ENCODE measurements at regions not wholly inside any gene's neighbourhood (a gene's known extent, or its start where the extent isn't known, plus 50 kb on each side); places are given as distances from the start of the nearest gene placed in this dataset.

- no peak for DNase-seq
Measured at GRCh38 chr2:81303321-81303720, 998.8 kb upstream of the LRRTM1 start.

- no peak for DNase-seq
Measured at GRCh38 chr2:81299841-81300240, 995.3 kb upstream of the LRRTM1 start.

GRCh38 chr2:81290846-81291245 lies 986.3 kb upstream of the LRRTM1 start:
- DNase-seq: no peak

GRCh38 chr2:81283081-81283480 lies 978.5 kb upstream of the LRRTM1 start:
- DNase-seq: peak; percentile 0

- DNase-seq: no peak
Measured at GRCh38 chr2:81282151-81282769, 977.7 kb upstream of the LRRTM1 start.

- DNase-seq: no peak
Measured at GRCh38 chr2:81276595-81276994, 972.0 kb upstream of the LRRTM1 start.

GRCh38 chr2:81266106-81266505 lies 961.6 kb upstream of the LRRTM1 start:
- peak; percentile 10 for DNase-seq

- DNase-seq: no peak
Measured at GRCh38 chr2:81263989-81264388, 959.4 kb upstream of the LRRTM1 start.

GRCh38 chr2:81260320-81260719 lies 955.8 kb upstream of the LRRTM1 start:
- DNase-seq: no peak

GRCh38 chr2:81250270-81250669 lies 945.7 kb upstream of the LRRTM1 start:
- no peak for DNase-seq

- no peak for DNase-seq
Measured at GRCh38 chr2:81249152-81249551, 944.6 kb upstream of the LRRTM1 start.

GRCh38 chr2:81247648-81248047 lies 943.1 kb upstream of the LRRTM1 start:
- no peak for DNase-seq

- DNase-seq: no peak
Measured at GRCh38 chr2:81242501-81242900, 937.9 kb upstream of the LRRTM1 start.

- no peak for DNase-seq
Measured at GRCh38 chr2:81238462-81238861, 933.9 kb upstream of the LRRTM1 start.

GRCh38 chr2:81235601-81236000 lies 931.0 kb upstream of the LRRTM1 start:
- no peak for DNase-seq

GRCh38 chr2:81234711-81235110 lies 930.2 kb upstream of the LRRTM1 start:
- no peak for DNase-seq

GRCh38 chr2:81225756-81226155 lies 921.2 kb upstream of the LRRTM1 start:
- DNase-seq: no peak

GRCh38 chr2:81213598-81213997 lies 909.0 kb upstream of the LRRTM1 start:
- DNase-seq: no peak

GRCh38 chr2:81206216-81206615 lies 901.7 kb upstream of the LRRTM1 start:
- DNase-seq: no peak

- no peak for DNase-seq
Measured at GRCh38 chr2:81196933-81197628, 892.5 kb upstream of the LRRTM1 start.

- DNase-seq: no peak
Measured at GRCh38 chr2:81196383-81196851, 891.9 kb upstream of the LRRTM1 start.

- no peak for DNase-seq
Measured at GRCh38 chr2:81195774-81196382, 891.3 kb upstream of the LRRTM1 start.

- DNase-seq: no peak
Measured at GRCh38 chr2:81195017-81195773, 890.6 kb upstream of the LRRTM1 start.

Data from tongue (tissue), 1 donor.